ENCODE measurements at regions not wholly inside any gene's neighbourhood (a gene's known extent, or its start where the extent isn't known, plus 50 kb on each side); places are given as distances from the start of the nearest gene placed in this dataset.

- TF ChIP-seq CTCF (conservative IDR thresholded peaks at IDR 0.05; ENCODE audit: low read depth in 2 of 2) (no peak), POLR2AphosphoS5 (IDR thresholded peaks at IDR 0.05; ENCODE audit: low read depth) (no peak), ETS1 (IDR thresholded peaks at IDR 0.05) (no peak), CREB1 (CRISPR knock-in tag; IDR thresholded peaks at IDR 0.05; ENCODE audit: low read depth) (no peak), REST (IDR thresholded peaks at IDR 0.05; ENCODE audit: unreplicated experiment) (no peak), JUNB (IDR thresholded peaks at IDR 0.05; ENCODE audit: unreplicated experiment) (no peak), EZH2phosphoT487 (IDR thresholded peaks at IDR 0.05; ENCODE audit: unreplicated experiment) (no peak), EZH2 (IDR thresholded peaks at IDR 0.05; ENCODE audit: low read depth, unreplicated experiment) (no peak), STAT1 (IDR thresholded peaks at IDR 0.05; ENCODE audit: unreplicated experiment) (no peak), ZNF114 (CRISPR knock-in tag; IDR thresholded peaks at IDR 0.05) (no peak), NANOG (IDR thresholded peaks at IDR 0.05; ENCODE audit: borderline replicate concordance) (no peak), ZNF331 (CRISPR knock-in tag; IDR thresholded peaks at IDR 0.05; ENCODE audit: low read depth) (no peak)
Observed at GRCh38 chr4:104641418-104641817, 146.7 kb upstream of the CXXC4 start.
